HUES64 (cell line): ENCODE measurements at regions not wholly inside any gene's neighbourhood (a gene's known extent, or its start where the extent isn't known, plus 50 kb on each side); places are given as distances from the start of the nearest gene placed in this dataset.

ENCODE experiments used
- H3K27ac ChIP-seq: 2 replicates; pipeline ENCODE4 v1.7.0; 2013; ENCODE audit warnings: low read depth, low read length, inconsistent platforms
- H3K27me3 ChIP-seq: 2 replicates; pipeline ENCODE4 v1.6.1; 2013; ENCODE audit warnings: mild to moderate bottlenecking, low read length; ENCODE audit not compliant: insufficient read depth
- H3K36me3 ChIP-seq: 2 replicates; pipeline ENCODE4 v1.6.1; 2013; ENCODE audit warnings: mild to moderate bottlenecking, low read length; ENCODE audit not compliant: insufficient read depth
- H3K4me1 ChIP-seq: 2 replicates; pipeline ENCODE4 v1.6.1; 2013; ENCODE audit warnings: mild to moderate bottlenecking, low read length, moderate library complexity; ENCODE audit not compliant: insufficient read depth
- H3K4me3 ChIP-seq: 2 replicates; pipeline ENCODE4 v1.5.1; 2013; ENCODE audit warnings: mild to moderate bottlenecking, low read length, moderate library complexity
- H3K9ac ChIP-seq: 2 replicates; pipeline ENCODE4 v1.6.1; 2013; ENCODE audit warnings: mild to moderate bottlenecking, low read depth, low read length
- H3K9me3 ChIP-seq: 2 replicates; pipeline ENCODE4 v1.6.1; 2013; ENCODE audit warnings: low read depth, low read length; ENCODE audit not compliant: insufficient read depth
- WGBS: fragments of 150-250, 120-280 bp; methylation state at CpG from one replicate; pipeline ENCODE4 v1.1.7; 2013; ENCODE audit warnings: missing lambda C conversion rate; 5-methylcytosine and 5-hydroxymethylcytosine counted together

DNA sequence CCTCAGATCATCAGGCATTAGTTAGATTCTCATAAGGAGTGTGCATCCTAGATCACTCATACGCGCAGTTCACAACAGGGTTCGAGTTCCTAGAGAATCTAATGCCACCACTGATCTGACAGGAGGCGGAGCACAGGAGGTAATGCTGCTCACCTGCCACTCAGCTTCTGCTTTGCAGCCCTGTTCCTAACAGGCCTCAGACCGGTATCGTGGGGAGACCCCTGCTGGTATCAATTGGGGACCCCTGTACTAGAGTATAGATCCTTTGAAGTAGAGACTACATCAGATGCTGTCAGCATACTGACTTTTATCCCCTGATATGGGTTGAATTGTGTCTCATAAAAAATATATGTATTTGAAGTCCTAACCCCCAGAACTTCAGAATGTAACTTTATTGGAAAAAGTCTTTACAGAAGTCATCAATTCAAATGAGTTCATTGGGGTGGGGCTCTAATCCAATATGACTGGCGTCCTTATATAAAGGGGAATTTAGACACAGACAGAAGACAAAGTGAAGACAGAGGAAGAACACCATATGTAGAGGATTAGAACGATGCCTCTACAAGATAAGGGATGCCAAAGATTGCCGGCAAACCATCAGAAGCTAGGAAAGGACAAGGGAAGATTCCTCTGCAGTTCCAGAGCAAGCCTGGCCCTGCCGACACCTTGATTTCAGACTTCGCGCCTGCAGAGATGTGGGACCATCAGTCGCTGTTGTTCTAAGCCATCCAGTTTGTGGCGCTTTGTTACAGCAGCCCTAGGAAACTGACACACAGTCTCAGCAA is 104.4 kb upstream of the BTBD3 start:
- WGBS = 95% methylated on average over 14 of the region's 14 CpGs
- Histone ChIP-seq H3K27me3 (no peaks in the 10 kb centered on the region; the same call in 1 of the 2 replicates), H3K36me3 (no peaks in the 10 kb centered on the region), H3K27ac (no peak overlapping the region), H3K4me3 (no peak overlapping the region), H3K4me1 (no peaks in the 10 kb centered on the region), H3K9me3 (no peaks in the 10 kb centered on the region), H3K9ac (no peak overlapping the region)

DNA sequence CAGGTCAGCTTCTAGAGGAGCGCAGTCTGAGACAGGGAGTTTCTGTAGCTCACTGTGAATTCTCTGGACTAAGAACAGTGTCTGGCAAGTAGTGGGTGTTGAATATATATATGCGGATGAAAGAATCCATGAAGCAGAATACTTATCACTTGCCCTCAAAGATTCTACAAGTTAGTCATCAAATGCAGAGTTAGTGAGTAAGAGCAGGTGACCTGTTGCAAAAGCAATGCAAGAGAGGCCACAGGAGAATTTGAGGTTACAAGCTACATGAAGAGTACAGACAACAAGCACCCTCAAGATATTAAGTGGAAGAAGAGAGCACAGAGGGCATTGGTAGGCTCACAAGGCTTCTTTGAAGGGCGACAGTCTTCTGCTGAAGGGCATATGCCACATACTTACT is 103.4 kb upstream of the BTBD3 start:
- Histone ChIP-seq H3K9me3 (no peaks in the 10 kb centered on the region), H3K4me1 (no peaks in the 10 kb centered on the region), H3K27ac (no peak overlapping the region), H3K4me3 (no peak overlapping the region), H3K9ac (no peak overlapping the region), H3K36me3 (no peaks in the 10 kb centered on the region), H3K27me3 (no peaks in the 10 kb centered on the region; the same call in 1 of the 2 replicates)
- 100% methylated on average over 3 of the region's 3 CpGs for WGBS

DNA sequence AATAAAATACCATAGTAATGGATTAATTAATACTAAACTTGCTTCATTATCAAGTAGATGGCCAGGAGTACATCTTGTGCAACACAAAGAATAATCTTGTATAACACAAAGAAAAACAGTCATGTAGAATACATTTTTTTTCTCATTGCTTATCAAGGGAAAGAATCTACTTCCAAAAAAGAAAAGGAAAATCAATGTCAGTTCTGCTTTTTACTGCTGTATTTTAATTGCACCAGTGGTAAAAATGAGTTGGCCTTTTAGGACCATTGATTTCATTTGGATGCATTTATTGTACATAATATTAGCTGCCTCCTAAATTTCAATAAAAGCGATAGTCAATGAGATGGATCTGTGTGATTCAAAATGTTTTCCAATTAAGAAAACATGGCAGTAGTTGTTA is 96.9 kb upstream of the BTBD3 start:
- Histone ChIP-seq H3K4me3 (no peak overlapping the region), H3K36me3 (no peaks in the 10 kb centered on the region), H3K27me3 (peaks cover 38% of the 10 kb centered on the region), H3K27ac (no peak overlapping the region), H3K9me3 (no peaks in the 10 kb centered on the region; the same call in 1 of the 2 replicates), H3K9ac (no peak overlapping the region), H3K4me1 (no peaks in the 10 kb centered on the region)
- no CpG with 5 or more reads among the region's 1 CpG for WGBS

DNA sequence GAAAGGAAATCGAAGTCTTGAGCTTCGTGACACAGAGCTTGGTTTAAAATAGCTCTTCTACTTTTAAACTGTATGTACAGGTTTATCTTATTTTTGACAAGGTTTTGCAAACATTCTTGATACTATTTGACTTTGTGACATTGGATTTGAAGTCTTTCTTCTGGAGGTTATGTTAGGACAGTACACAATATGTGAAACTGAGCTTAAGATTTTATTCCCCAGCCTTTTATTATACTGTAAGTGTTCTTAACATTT is 95.2 kb upstream of the BTBD3 start:
- Histone ChIP-seq H3K4me1 (no peaks in the 10 kb centered on the region), H3K4me3 (no peak overlapping the region), H3K9ac (no peak overlapping the region), H3K27me3 (peaks cover 38% of the 10 kb centered on the region), H3K36me3 (no peaks in the 10 kb centered on the region), H3K27ac (no peak overlapping the region), H3K9me3 (no peaks in the 10 kb centered on the region; the same call in 1 of the 2 replicates)
- no CpG with 5 or more reads among the region's 2 CpGs for WGBS

DNA sequence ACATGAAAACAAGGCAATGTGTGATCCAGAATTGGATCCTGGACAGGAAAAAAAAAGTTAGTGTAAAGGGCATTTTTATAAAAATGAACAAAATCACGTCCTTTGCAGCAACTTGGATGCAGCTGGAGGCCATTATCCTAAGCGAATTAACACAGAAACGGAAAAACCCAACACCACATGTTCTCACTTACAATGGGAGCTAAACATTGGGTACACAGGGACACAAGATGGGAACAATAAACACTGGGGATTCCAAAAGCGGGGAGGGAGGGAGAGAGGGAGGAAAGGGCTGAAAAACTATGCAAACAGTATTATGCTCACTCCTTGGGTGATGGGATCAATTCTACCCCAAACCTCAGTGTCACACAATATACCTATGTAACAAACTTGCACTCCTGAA is 91.4 kb upstream of the BTBD3 start:
- H3K4me1 ChIP-seq = no peaks in the 10 kb centered on the region
- H3K27me3 ChIP-seq = peaks cover 33% of the 10 kb centered on the region
- 86% methylated on average over 4 of the region's 4 CpGs for WGBS
- no peak overlapping the region for H3K9ac ChIP-seq
- H3K27ac ChIP-seq = no peak overlapping the region
- no peak overlapping the region for H3K4me3 ChIP-seq
- H3K9me3 ChIP-seq = no peaks in the 10 kb centered on the region; the same call in 1 of the 2 replicates
- H3K36me3 ChIP-seq = no peaks in the 10 kb centered on the region

DNA sequence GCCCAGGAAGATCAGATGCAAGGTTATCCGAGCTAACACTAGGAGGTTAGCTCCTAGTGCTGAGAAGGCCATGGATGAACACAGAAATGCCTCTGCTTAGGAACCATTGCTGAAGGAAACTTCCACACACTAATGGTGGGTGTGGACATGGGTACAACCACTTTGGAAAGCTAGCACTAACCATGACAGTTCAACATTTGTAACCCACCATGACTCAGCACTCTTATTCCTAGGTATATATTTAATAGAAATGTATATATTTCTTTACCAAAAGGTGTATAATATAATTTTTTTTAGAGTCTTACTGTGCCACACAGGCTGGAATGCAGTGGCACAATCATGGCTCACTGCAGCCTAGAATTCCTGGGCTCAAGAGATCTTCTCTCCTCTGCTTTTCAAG is 85.3 kb upstream of the BTBD3 start:
- Histone ChIP-seq H3K4me3 (no peak overlapping the region), H3K36me3 (no peaks in the 10 kb centered on the region)
- 85% methylated on average over 1 of the region's 1 CpG for WGBS

DNA sequence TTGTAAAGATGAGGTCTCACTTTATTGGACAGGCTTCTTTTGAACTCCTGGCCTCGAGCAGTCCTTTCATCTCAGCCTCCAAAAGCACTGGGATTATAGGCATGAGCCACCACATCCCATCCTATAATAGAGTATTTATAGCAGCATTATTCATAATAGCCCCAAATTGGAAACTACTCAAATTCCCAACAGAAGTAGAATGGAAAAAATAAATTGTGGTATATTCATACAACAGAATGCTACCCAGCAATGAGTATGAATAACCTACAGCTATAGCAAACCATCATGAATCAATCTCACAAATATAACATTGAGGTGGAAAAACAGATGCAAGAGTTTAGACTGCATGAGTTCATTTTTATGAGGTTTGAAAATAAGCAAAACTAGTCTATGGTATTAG is 84.8 kb upstream of the BTBD3 start:
- WGBS = 0% methylated on average over 1 of the region's 1 CpG
- H3K27ac ChIP-seq = no peak overlapping the region
- no peak overlapping the region for H3K4me3 ChIP-seq
- H3K9ac ChIP-seq = no peak overlapping the region
- H3K9me3 ChIP-seq = no peaks in the 10 kb centered on the region
- no peaks in the 10 kb centered on the region for H3K36me3 ChIP-seq
- no peaks in the 10 kb centered on the region for H3K4me1 ChIP-seq
- no peaks in the 10 kb centered on the region for H3K27me3 ChIP-seq

More for the DNA sequence above, 85.3 kb upstream of the BTBD3 start:
- no peak overlapping the region for H3K9ac ChIP-seq
- no peaks in the 10 kb centered on the region for H3K27me3 ChIP-seq
- no peaks in the 10 kb centered on the region for H3K4me1 ChIP-seq
- no peaks in the 10 kb centered on the region for H3K9me3 ChIP-seq
- no peak overlapping the region for H3K27ac ChIP-seq

DNA sequence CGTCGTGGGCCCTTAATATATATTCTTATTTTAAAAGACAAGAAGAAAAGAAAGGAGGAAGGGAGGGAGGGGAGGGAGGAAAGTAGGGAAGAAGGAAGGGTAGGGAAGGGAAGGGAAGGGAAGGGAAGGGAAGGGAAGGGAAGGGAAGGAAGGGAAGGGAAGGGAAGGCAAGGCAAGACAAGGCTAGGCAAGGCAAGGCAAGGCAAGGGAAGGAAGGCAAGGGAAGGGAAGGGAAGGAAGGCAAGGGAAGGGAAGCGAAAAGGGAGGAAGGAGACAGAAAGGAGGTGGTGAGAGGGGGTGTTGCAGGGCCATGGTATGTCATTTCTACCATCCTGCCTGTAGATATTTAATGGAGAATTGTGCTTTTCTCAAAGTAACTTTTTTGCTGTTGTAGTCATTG is 83.9 kb upstream of the BTBD3 start:
- Histone ChIP-seq H3K27ac (no peak overlapping the region), H3K4me3 (no peak overlapping the region), H3K4me1 (no peaks in the 10 kb centered on the region), H3K36me3 (no peaks in the 10 kb centered on the region), H3K9me3 (no peaks in the 10 kb centered on the region), H3K9ac (no peak overlapping the region), H3K27me3 (no peaks in the 10 kb centered on the region)
- 85% methylated on average over 3 of the region's 3 CpGs for WGBS

DNA sequence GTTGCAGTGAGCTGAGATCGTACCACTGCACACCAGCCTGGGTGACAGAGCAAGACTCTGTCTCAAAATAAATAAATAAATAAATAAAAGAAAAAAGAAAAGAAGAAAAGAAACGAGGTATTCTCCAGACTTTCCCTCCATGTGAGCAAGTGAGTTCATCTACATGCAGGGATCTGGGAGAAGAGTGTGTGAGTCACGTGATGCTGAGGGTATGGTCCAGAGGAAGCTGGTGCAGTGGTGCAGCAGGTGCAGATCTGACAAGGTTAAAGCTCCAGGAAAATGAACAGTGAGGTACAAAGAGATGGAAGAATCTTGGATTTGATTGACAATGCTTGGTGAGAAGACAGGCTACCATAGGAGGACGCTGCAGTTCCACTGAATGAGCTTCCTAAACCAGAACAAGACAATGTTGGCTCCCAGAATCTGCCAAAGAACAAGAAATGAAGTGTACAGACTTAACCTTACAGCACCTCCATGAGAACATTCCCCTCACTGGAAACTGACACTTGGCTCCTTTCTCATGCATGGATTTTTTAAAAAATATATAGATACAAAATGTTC is 79.5 kb upstream of the BTBD3 start:
- no peaks in the 10 kb centered on the region for H3K36me3 ChIP-seq
- no peak overlapping the region for H3K9ac ChIP-seq
- no peaks in the 10 kb centered on the region for H3K27me3 ChIP-seq
- H3K9me3 ChIP-seq = no peaks in the 10 kb centered on the region
- 91% methylated on average over 3 of the region's 4 CpGs for WGBS
- H3K4me1 ChIP-seq = no peaks in the 10 kb centered on the region
- no peak overlapping the region for H3K4me3 ChIP-seq
- H3K27ac ChIP-seq = no peak overlapping the region

DNA sequence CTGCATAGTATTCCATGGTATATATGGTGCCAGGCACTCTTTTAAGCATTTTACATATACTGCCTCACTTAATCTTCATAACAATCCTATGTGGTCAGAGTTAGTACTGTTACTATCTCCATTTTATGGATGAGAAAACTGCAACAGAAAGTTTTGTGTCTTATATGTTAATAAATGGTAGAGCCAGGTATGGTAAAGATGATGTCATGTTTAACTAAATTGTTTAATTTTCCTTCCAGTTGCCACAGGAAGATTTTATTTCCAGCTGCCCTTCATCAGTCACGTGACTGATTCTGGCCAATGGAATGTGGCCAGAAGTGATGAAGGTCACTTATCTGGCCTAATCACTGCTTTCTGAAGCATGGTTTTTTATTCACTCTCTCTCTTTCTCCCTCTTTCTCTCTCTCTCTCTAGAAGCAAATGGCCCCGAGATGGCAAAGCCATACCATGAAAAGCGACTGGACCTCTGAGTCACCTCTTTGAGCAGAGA is 75.7 kb upstream of the BTBD3 start:
- Histone ChIP-seq H3K9ac (no peak overlapping the region), H3K27ac (no peak overlapping the region), H3K4me1 (no peaks in the 10 kb centered on the region), H3K36me3 (no peaks in the 10 kb centered on the region), H3K4me3 (no peak overlapping the region), H3K27me3 (no peaks in the 10 kb centered on the region), H3K9me3 (no peaks in the 10 kb centered on the region)
- WGBS = 98% methylated on average over 3 of the region's 3 CpGs

DNA sequence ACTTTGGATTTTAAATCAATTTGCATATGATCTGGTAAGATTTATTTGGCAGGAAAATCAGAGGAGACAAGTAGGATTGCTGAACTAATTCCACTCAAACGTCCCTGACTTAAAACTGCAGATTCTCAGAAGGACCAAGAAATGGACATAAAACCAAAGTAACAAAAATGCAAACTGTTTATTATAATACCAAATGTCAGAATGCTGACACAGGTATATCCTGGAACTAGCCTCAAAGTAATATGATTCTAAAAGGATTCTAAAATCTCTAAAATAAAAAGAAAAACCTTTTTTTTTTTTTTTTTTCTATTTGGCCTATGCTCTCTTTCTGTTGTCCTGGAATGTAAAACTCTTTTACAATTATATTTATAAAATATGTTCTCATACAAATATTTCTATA is 74.4 kb upstream of the BTBD3 start:
- no peaks in the 10 kb centered on the region for H3K36me3 ChIP-seq
- H3K9me3 ChIP-seq = no peaks in the 10 kb centered on the region
- H3K4me3 ChIP-seq = no peak overlapping the region
- no peak overlapping the region for H3K27ac ChIP-seq
- no peaks in the 10 kb centered on the region for H3K4me1 ChIP-seq
- WGBS = 88% methylated on average over 1 of the region's 1 CpG
- H3K9ac ChIP-seq = no peak overlapping the region
- no peaks in the 10 kb centered on the region for H3K27me3 ChIP-seq
